IMR-90 (cell line): ENCODE measurements at regions not wholly inside any gene's neighbourhood (a gene's known extent, or its start where the extent isn't known, plus 50 kb on each side); places are given as distances from the start of the nearest gene placed in this dataset.
"Not testable (repeated sequence)": the region's sequence is repeated elsewhere in the genome, so short reads cannot be mapped to it uniquely, and the experiment has no call there.

ENCODE experiments used
- ATAC-seq: fragments of 200-7000 bp; cut with Tn5 transposase; 2 replicates; pipeline ENCODE4 v1.9.1; 2020; ENCODE audit warnings: low read depth, mild to moderate bottlenecking, moderate library complexity
- BruUV-seq: library from RNA; stranded (reverse); fragments of 400-500 nt; replicated peaks from 2 replicates; lab custom pipeline; 2021; lab: Mats Ljungman, UMichigan
- CTCF ChIA-PET: fragments of 300-600 bp; formaldehyde crosslinking; extraction: SDS; loops from one replicate; lab custom pipeline; 2021; ENCODE audit warnings: antibody characterized with exemption; lab: Yijun Ruan, JAX
- POLR2A ChIA-PET: fragments of 300-600 bp; sonication (Branson Sonifier 250); formaldehyde crosslinking; loops from one replicate; lab custom pipeline; 2022; ENCODE audit warnings: antibody characterized with exemption; ENCODE audit not compliant: unreplicated experiment; lab: Charles Lee
- DNase-seq: peaks from one replicate; pipeline ENCODE4 v3.0.0; 2013
- H2AFZ ChIP-seq: replicated peaks from 2 replicates; pipeline ENCODE3; 2013; ENCODE audit warnings: low read length, mild to moderate bottlenecking; ENCODE audit not compliant: poor library complexity
- H2AK5ac ChIP-seq: 2 replicates; pipeline ENCODE4 v1.6.1; 2013; ENCODE audit warnings: low read depth, low read length, inconsistent platforms
- H2AK9ac ChIP-seq: replicated peaks from 2 replicates; pipeline ENCODE3; 2013; ENCODE audit warnings: mild to moderate bottlenecking, low read depth, low read length, moderate library complexity; ENCODE audit not compliant: poor library complexity
- H2BK120ac ChIP-seq: 2 replicates; pipeline ENCODE4 v1.6.1; 2013; ENCODE audit warnings: low read depth, low read length, inconsistent platforms
- H2BK15ac ChIP-seq: 3 replicates; pipeline ENCODE4 v1.6.1; 2013; ENCODE audit warnings: low read depth, low read length, inconsistent platforms
- H2BK20ac ChIP-seq: 2 replicates; pipeline ENCODE4 v1.6.1; 2013; ENCODE audit warnings: low read depth, mild to moderate bottlenecking, inconsistent platforms, low read length, moderate library complexity
- H2BK5ac ChIP-seq: 2 replicates; pipeline ENCODE4 v1.6.1; 2013; ENCODE audit warnings: mild to moderate bottlenecking, low read depth, low read length, inconsistent platforms; ENCODE audit not compliant: poor library complexity, severe bottlenecking
- H3K14ac ChIP-seq: replicated peaks from 2 replicates; pipeline ENCODE4 v1.6.1; 2013; ENCODE audit warnings: low read depth, low read length, inconsistent platforms
- H3K18ac ChIP-seq: 2 replicates; pipeline ENCODE4 v1.6.1; 2013; ENCODE audit warnings: low read depth, low read length, control low read depth
- H3K23ac ChIP-seq: 2 replicates; pipeline ENCODE4 v1.6.1; 2013; ENCODE audit warnings: low read depth, low read length, inconsistent platforms
- H3K27ac ChIP-seq: 2 replicates; pipeline ENCODE4 v1.5.1; 2013; ENCODE audit warnings: mild to moderate bottlenecking, control low read depth, low read length; ENCODE audit not compliant: insufficient read depth
- H3K27me3 ChIP-seq: 2 replicates; pipeline ENCODE4 v1.6.1; 2013; ENCODE audit warnings: low read length; ENCODE audit not compliant: control insufficient read depth, insufficient read depth
- H3K36me3 ChIP-seq: 2 replicates; pipeline ENCODE4 v1.6.1; 2013; ENCODE audit warnings: low read length, mixed read lengths; ENCODE audit not compliant: control insufficient read depth, insufficient read depth
- H3K4ac ChIP-seq: 2 replicates; pipeline ENCODE4 v1.6.1; 2013; ENCODE audit warnings: low read depth, low read length, inconsistent platforms
- H3K4me1 ChIP-seq: 2 replicates; pipeline ENCODE4 v1.6.1; 2013; ENCODE audit warnings: low read length, mixed read lengths; ENCODE audit not compliant: control insufficient read depth, insufficient read depth
- H3K4me2 ChIP-seq: 2 replicates; pipeline ENCODE4 v1.6.1; 2013; ENCODE audit warnings: low read depth, mild to moderate bottlenecking, control low read depth, low read length, moderate library complexity
- H3K4me3 ChIP-seq: 2 replicates; pipeline ENCODE4 v1.5.1; 2013; ENCODE audit warnings: low read depth, mild to moderate bottlenecking, control low read depth, low read length, moderate library complexity; ENCODE audit not compliant: insufficient read depth
- H3K56ac ChIP-seq: 2 replicates; pipeline ENCODE4 v1.6.1; 2013; ENCODE audit warnings: low read length, inconsistent platforms; ENCODE audit not compliant: insufficient read depth; ENCODE audit errors: extremely low read depth
- H3K79me1 ChIP-seq, 2 experiments: 2 replicates each; pipeline ENCODE4 v1.6.1; 2013; ENCODE audit warnings: low read length in 2 of 2, inconsistent platforms in 1 of 2, low read depth in 1 of 2
- H3K9ac ChIP-seq: 2 replicates; pipeline ENCODE4 v1.6.1; 2013; ENCODE audit warnings: low read depth, low read length, control low read depth
- H3K9me1 ChIP-seq: 2 replicates; pipeline ENCODE4 v1.6.1; 2013; ENCODE audit warnings: low read length, inconsistent platforms; ENCODE audit not compliant: insufficient read depth
- H3K9me3 ChIP-seq: 2 replicates; pipeline ENCODE4 v1.6.1; 2013; ENCODE audit warnings: low read length; ENCODE audit not compliant: control insufficient read depth, insufficient read depth
- H4K20me1 ChIP-seq: 2 replicates; pipeline ENCODE4 v1.6.1; 2013; ENCODE audit warnings: low read length, inconsistent platforms; ENCODE audit not compliant: insufficient read depth
- H4K5ac ChIP-seq: 2 replicates; pipeline ENCODE4 v1.6.1; 2013; ENCODE audit warnings: mild to moderate bottlenecking, low read depth, low read length, control low read depth
- H4K8ac ChIP-seq, 2 experiments: 2 replicates each; pipeline ENCODE4 v1.6.1; 2013; ENCODE audit warnings: low read depth in 2 of 2, low read length in 2 of 2, control low read depth in 1 of 2, inconsistent platforms in 1 of 2
- H4K91ac ChIP-seq: 2 replicates; pipeline ENCODE4 v1.6.1; 2013; ENCODE audit warnings: low read depth, low read length, inconsistent platforms; ENCODE audit not compliant: insufficient read depth
- WGBS, 2 experiments: methylation state at CpG; one replicate each; pipeline versions ENCODE4 v1.1.5 to v1.1.7; 2013; ENCODE audit warnings: missing lambda C conversion rate in 2 of 2; ENCODE audit not compliant: insufficient read length in 1 of 2; ENCODE audit errors: extremely low coverage in 2 of 2; 5-methylcytosine and 5-hydroxymethylcytosine counted together
- dilution Hi-C: fragments of 300-500 bp; cut with HindIII; formaldehyde crosslinking; loops from one replicate; pipeline ENCODE4 v1.14.3; 2018; ENCODE audit warnings: low sequenced_read_pairs; ENCODE audit not compliant: unreplicated experiment
- in situ Hi-C: fragments of 300-500 bp; cut with MboI; formaldehyde crosslinking; loops from 3 replicates; pipeline ENCODE4 v1.14.3; 2019; ENCODE audit warnings: low sequenced_read_pairs, inconsistent platforms, mixed read lengths
- intact Hi-C: fragments of 100-400 bp; cut with micrococcal nuclease; formaldehyde crosslinking; loops from 2 replicates; pipeline ENCODE4 v1.10.0; 2022

DNA sequence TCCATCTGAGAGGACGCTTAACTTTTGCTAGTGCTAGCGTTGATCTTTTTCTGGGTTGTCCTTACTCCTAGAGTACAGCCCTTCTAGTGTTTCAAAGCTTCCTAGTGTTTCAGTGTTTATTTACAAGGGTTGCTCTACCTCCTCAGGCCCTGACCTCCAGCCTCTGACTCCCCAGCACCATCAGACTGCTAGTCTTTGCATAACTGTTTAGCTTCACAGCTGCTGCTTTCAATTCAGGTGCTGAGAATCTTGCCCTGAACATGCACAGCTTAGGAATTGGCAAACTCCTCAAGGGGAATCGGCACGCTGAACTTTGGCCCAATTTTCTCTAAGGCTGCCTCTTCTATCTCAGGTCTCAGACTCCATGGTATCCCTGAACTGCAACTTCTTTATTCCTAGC lies 52.9 kb downstream of the OR52B4 start:
- H3K4ac ChIP-seq, H4K20me1 ChIP-seq, H2BK15ac ChIP-seq, POLR2A ChIA-PET, H3K18ac ChIP-seq, in situ Hi-C loops, CTCF ChIA-PET, H2BK20ac ChIP-seq, DNase-seq, H2AFZ ChIP-seq, H3K4me1 ChIP-seq, H3K27ac ChIP-seq, ATAC-seq, H3K14ac ChIP-seq, H2BK120ac ChIP-seq, H3K23ac ChIP-seq, H2BK5ac ChIP-seq, dilution Hi-C loops, H3K9me1 ChIP-seq, intact Hi-C loops, H3K4me2 ChIP-seq, H3K36me3 ChIP-seq, H2AK5ac ChIP-seq, H3K4me3 ChIP-seq, H3K56ac ChIP-seq, H3K9ac ChIP-seq, H3K9me3 ChIP-seq, H4K8ac ChIP-seq, H3K79me1 ChIP-seq, H4K91ac ChIP-seq, H2AK9ac ChIP-seq, BruUV-seq, H4K5ac ChIP-seq, H3K27me3 ChIP-seq: not testable (repeated sequence)
- 20% methylated on average over 2 of the region's 4 CpGs; no CpG with 5 or more reads in 1 of the 2 experiments for WGBS, 2 experiments

DNA sequence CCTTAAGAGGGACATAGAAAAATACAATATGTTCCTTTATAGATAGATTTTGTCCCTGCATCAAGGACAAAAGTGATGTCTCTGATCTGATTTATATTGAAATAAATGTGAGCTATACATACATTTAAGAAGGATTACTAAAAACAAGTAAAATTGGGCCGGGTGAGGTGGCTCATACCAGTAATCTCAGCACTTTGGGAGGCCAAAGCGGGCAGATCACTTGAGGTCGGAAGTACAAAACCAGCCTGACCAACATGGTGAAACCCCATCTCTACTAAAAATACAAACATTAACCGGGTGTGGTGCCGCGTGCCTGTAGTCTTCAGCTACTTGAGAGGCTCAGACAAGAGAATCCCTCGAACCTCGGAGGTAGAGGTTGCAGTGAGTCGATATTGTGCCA lies 91.0 kb downstream of the OR52B4 start:
- BruUV-seq, ATAC-seq, intact Hi-C loops, H3K4ac ChIP-seq, H2AK5ac ChIP-seq, H4K8ac ChIP-seq, H2BK5ac ChIP-seq, DNase-seq, H4K91ac ChIP-seq, H2AK9ac ChIP-seq, H3K27me3 ChIP-seq, dilution Hi-C loops, H3K9me1 ChIP-seq, H4K20me1 ChIP-seq, H3K79me1 ChIP-seq, in situ Hi-C loops, H3K27ac ChIP-seq, H2AFZ ChIP-seq, H3K4me3 ChIP-seq, H3K56ac ChIP-seq, H3K4me2 ChIP-seq, H3K14ac ChIP-seq, H3K9ac ChIP-seq, H3K9me3 ChIP-seq, POLR2A ChIA-PET, H2BK20ac ChIP-seq, H3K4me1 ChIP-seq, H3K18ac ChIP-seq, H3K36me3 ChIP-seq, CTCF ChIA-PET, H4K5ac ChIP-seq, H2BK15ac ChIP-seq, H3K23ac ChIP-seq, H2BK120ac ChIP-seq: not testable (repeated sequence)
- no CpG with 5 or more reads among the region's 9 CpGs for whole genome bisulfite sequencing, 2 experiments
